ENCODE measurements at regions not wholly inside any gene's neighbourhood (a gene's known extent, or its start where the extent isn't known, plus 50 kb on each side); places are given as distances from the start of the nearest gene placed in this dataset.

- H3K27me3 ChIP-seq, result no peaks in the 10 kb centered on the region
- H3K9me3 ChIP-seq, result no peaks in the 10 kb centered on the region
- H3K36me3 ChIP-seq, result no peaks in the 10 kb centered on the region
- no peak for TF ChIP-seq CTCF (IDR thresholded peaks at IDR 0.05)
- ATAC-seq, result no peak
- intact Hi-C loops (cut with DNase I), result no loop called here
- no peak overlapping the region for H3K27ac ChIP-seq
- no peak for DNase-seq
- no peaks in the 10 kb centered on the region for H3K4me1 ChIP-seq
- no peak overlapping the region for H3K4me3 ChIP-seq
These were observed 132.3 kb upstream of the EPHA4 start for GRCh38 chr2:221704442-221704841.

GRCh38 chr2:221693365-221693764 is 121.3 kb upstream of the EPHA4 start:
- no peak for TF ChIP-seq CTCF (IDR thresholded peaks at IDR 0.05)
- H3K4me1 ChIP-seq, result no peaks in the 10 kb centered on the region
- no peak overlapping the region for H3K27ac ChIP-seq
- DNase-seq (no peak), ATAC-seq (no peak)
- H3K36me3 ChIP-seq, result no peaks in the 10 kb centered on the region
- H3K27me3 ChIP-seq, result no peaks in the 10 kb centered on the region
- H3K4me3 ChIP-seq, result no peak overlapping the region
- H3K9me3 ChIP-seq, result no peaks in the 10 kb centered on the region
- intact Hi-C loops (cut with DNase I), result no loop called here

DNA sequence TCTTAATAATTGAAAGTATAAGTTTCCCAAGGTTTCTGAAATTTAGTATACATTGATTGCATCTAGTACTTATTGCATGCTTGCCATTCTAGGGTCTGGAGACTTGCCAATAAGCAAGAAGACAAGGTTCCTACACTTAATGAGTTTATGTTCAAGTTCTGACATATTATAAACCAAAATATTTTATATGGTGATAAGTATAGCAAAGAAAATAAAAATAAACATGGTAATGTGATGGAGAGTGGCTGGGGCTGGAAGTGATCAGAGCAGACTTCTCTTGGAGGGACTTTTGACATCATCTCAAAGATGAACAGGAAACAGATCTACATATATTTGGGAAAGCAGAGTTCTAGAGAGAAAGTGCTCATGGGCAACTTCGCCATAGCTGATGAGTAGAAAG is 119.5 kb upstream of the EPHA4 start:
- no peak for TF ChIP-seq CTCF (IDR thresholded peaks at IDR 0.05)
- H3K36me3 ChIP-seq, result no peaks in the 10 kb centered on the region
- intact Hi-C loops (cut with DNase I), result no loop called here
- ATAC-seq, result no peak
- H3K4me3 ChIP-seq, result no peak overlapping the region
- no peaks in the 10 kb centered on the region for H3K4me1 ChIP-seq
- DNase-seq, result no peak
- no peaks in the 10 kb centered on the region for H3K27me3 ChIP-seq
- no peaks in the 10 kb centered on the region for H3K9me3 ChIP-seq
- no peak overlapping the region for H3K27ac ChIP-seq

- no peak for TF ChIP-seq CTCF (IDR thresholded peaks at IDR 0.05)
These were observed 117.0 kb upstream of the EPHA4 start for GRCh38 chr2:221689140-221689539.

GRCh38 chr2:221680548-221680947 is 108.4 kb upstream of the EPHA4 start:
- Histone ChIP-seq H3K4me3 (no peak overlapping the region), H3K4me1 (no peaks in the 10 kb centered on the region), H3K36me3 (no peaks in the 10 kb centered on the region), H3K9me3 (no peaks in the 10 kb centered on the region), H3K27me3 (no peaks in the 10 kb centered on the region), H3K27ac (no peak overlapping the region)
- no peak for DNase-seq
- intact Hi-C loops (cut with DNase I), result no loop called here
- TF ChIP-seq CTCF (IDR thresholded peaks at IDR 0.05), result no peak
- no peak for ATAC-seq

More at GRCh38 chr2:221689140-221689539, 117.0 kb upstream of the EPHA4 start:
- H3K27ac ChIP-seq, result no peak overlapping the region
- H3K4me1 ChIP-seq, result no peaks in the 10 kb centered on the region
- H3K36me3 ChIP-seq, result no peaks in the 10 kb centered on the region
- H3K9me3 ChIP-seq, result no peaks in the 10 kb centered on the region
- intact Hi-C loops (cut with DNase I), result no loop called here
- H3K27me3 ChIP-seq, result no peaks in the 10 kb centered on the region
- ATAC-seq (no peak), DNase-seq (no peak)
- H3K4me3 ChIP-seq, result no peak overlapping the region

- Histone ChIP-seq H3K27ac (no peak overlapping the region), H3K36me3 (no peaks in the 10 kb centered on the region), H3K9me3 (no peaks in the 10 kb centered on the region), H3K4me1 (no peaks in the 10 kb centered on the region), H3K4me3 (no peak overlapping the region), H3K27me3 (no peaks in the 10 kb centered on the region)
- ATAC-seq (no peak), DNase-seq (no peak)
- intact Hi-C loops (cut with DNase I), result no loop called here
- no peak for TF ChIP-seq CTCF (IDR thresholded peaks at IDR 0.05)
These were observed 105.6 kb upstream of the EPHA4 start for GRCh38 chr2:221677688-221678087.

All from upper lobe of right lung (tissue), 1 donor.